ENCODE measurements at regions not wholly inside any gene's neighbourhood (a gene's known extent, or its start where the extent isn't known, plus 50 kb on each side); places are given as distances from the start of the nearest gene placed in this dataset.

DNA sequence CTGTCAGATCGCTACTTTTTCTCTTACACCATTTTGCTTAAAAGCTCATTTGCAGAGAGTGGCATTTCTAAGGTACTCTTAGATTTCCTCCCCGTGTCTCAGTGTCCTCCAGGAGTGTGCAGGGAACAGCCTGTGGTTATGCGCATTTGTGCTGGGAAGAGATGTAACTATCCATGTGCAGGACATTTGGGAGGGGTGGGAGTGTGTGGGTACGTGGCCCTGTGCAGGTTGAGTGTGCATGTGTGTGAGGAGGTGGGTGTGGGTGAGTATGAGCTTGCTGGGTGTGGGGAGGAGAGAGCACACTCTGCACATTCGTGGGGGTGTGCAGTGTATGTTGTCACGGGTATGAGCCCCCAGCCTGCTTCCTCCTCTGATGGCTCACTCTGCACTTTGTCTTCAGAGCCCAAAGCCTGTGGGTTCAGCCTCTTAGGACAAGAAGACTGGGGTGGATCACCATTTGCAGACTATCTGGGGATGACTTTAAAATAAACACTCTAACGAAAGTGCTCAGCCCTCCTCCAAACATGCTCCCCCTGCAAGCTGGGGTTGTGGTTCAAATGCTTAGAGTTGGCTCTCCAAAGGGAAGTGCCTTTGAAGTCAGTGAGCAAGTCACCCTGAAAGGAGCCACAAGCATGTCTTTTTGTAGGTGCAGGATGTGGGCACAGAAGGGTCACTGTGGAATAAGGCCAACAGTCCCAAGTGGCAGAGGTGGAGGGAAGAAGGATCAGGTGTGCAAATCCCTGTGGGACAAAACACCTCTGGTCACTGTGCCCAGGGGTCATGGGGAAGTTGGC is 295.4 kb downstream of the RRAGC start:
- H3K4me3 ChIP-seq (ENCODE audit: low read depth, low read length) = no peak overlapping the region
- DNase-seq (ENCODE audit: low read depth) = no peak

GRCh38 chr1:38561725-38562124 is 297.8 kb downstream of the RRAGC start:
- H3K4me3 ChIP-seq (ENCODE audit: low read depth, low read length) = no peak overlapping the region
- DNase-seq (ENCODE audit: low read depth) = no peak

- no peak overlapping the region for H3K4me3 ChIP-seq (ENCODE audit: low read depth, low read length)
- DNase-seq (ENCODE audit: low read depth) = no peak
Measured at GRCh38 chr1:38561110-38561509, 298.5 kb downstream of the RRAGC start.

DNA sequence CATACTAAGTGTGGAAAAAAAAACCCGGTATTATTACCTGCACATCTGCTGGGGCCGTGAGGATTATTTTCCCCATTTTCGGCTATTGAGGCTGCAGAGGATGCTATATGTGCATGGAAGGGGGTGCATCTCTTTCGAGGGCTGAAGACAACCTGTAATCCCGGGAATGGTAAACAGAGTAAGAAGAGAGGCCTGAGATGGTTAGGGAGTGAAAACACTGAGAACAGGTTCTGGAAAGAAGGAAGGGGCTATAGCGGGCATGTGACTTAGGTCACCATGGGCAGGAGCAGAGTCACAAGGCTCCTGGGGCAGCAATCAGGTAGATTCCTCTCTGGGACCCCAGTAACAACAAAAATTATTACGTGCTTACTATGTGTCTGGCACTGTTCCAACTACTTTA is 299.1 kb downstream of the RRAGC start:
- DNase-seq (ENCODE audit: low read depth) = no peak
- no peak overlapping the region for H3K4me3 ChIP-seq (ENCODE audit: low read depth, low read length)

DNA sequence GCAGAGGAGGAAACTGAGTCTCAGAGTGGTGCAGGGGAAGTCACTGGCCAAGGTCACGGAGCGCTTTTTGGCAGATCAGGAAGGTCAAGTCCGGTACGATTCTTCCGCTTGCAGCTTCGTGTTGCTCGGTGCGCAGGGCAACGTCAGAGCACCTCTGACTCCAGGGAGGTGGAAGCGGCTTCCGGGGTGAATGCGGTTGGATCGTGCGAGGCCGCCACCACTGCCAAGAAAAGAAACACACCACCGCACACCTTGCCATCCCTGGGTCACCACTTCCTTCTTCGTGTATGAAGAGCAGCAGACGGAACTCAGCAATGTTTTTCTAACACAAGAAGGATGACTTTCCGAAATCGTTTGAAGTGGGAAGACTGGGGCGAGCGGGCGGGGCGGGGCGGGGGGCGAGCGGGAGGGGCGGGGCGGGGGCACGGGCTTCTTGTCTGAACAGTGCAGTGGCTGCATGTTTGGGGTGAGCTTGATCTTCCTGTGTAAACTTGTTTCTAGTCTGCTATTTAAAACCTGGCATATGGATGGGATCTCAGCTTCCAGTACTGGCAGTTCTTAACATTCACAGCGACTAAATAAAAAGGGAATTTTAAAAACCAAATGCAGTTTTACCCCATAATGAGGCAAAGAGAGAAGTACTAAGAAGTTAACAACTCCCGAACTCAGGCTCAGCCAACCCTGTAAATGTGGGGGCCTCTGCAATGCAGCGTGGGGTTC is 300.0 kb downstream of the RRAGC start:
- H3K4me3 ChIP-seq (ENCODE audit: low read depth, low read length) = no peak overlapping the region
- no peak for DNase-seq (ENCODE audit: low read depth)

- H3K4me3 ChIP-seq (ENCODE audit: low read depth, low read length) = no peak overlapping the region
- DNase-seq (ENCODE audit: low read depth) = no peak
Measured at GRCh38 chr1:38558500-38559445, 300.8 kb downstream of the RRAGC start.

DNA sequence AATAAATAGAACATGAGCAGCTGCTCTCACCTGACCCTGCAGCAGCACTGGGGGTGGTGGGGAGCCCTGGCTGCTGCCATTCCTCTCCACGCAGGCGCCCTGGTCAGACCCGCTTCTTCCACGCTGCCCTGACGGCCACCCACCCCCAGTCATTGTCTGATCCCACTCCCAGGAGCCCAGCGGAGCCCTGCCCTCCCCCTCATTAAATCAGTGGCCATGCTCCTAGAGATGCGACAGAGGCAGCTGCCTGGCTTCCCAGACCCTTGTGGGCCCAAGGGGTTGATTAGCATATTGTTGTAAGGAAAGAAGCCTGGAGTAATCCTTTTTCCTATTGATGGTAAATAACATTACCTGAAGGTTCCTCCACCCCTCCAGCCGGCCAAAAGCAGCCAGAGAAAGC is 301.5 kb downstream of the RRAGC start:
- no peak overlapping the region for H3K4me3 ChIP-seq (ENCODE audit: low read depth, low read length)
- no peak for DNase-seq (ENCODE audit: low read depth)

GRCh38 chr1:38555594-38555993 is 304.0 kb downstream of the RRAGC start:
- no peak for DNase-seq (ENCODE audit: low read depth)
- no peak overlapping the region for H3K4me3 ChIP-seq (ENCODE audit: low read depth, low read length)

- no peak for DNase-seq (ENCODE audit: low read depth)
- H3K4me3 ChIP-seq (ENCODE audit: low read depth, low read length) = no peak overlapping the region
Measured at GRCh38 chr1:38555130-38555529, 304.4 kb downstream of the RRAGC start.

DNA sequence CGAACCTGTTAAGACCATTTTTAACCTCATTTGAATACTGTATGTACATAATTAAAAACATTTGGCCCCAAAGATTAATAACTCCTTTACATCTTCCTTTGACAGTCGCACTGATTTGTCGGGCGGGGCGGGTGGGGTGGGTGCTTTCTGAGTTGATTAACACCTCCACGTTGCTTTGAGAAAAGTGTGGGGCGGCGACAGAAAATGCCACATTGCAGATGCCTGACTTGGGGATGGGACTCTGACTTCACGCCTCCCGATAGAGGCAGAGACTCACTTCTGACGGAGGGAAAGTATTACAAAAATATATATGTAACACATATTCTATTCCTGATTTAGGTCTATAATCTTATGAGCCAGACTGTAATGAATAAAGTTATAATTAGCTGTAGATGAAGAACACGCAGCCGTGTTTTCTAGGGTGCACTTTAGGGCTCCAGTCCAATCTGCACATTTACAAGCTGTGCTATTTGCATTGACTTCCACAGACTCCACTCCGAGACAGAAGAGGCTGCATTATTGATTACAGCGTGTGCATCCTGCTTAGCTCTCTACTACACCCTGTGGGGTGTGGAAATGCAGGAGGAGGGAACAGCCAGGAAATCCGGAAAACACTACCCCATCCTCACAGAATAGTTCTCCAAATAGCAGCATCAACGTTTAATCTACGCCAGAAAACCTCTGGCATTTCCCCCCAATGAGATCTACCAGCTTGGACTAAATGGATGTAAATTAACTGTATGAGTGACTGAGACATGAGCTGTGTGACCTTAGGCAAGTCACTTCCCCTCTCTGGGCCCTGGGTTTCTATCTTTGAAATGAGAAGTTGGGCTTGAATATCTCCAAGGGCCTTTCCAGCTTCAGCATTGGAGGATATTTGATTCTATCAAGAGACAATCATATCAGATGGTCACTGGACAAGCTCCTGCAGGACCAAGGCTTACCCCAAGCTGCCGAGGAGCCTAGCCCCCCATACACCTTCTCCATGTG is 308.0 kb downstream of the RRAGC start:
- H3K4me3 ChIP-seq (ENCODE audit: low read depth, low read length) = no peak overlapping the region

DNA sequence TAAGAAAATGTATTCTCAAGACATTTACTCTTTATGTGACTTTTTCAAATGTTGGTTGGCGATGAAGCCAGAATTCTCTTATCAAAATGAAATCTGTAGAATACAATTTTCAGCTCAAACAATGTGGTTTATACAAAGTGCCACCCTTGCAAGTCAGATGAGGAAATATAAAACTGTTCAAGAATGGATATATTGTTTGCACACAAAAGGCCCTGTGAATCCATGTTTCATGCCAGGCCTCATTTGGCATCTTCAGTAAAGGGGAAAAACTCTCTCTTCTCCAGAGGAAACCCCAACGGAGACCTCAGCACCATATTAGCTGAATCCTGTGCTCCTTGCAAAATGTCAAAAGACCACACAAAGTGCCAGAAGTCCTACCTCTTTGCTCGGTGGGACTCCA is 310.4 kb downstream of the RRAGC start:
- no peak overlapping the region for H3K4me3 ChIP-seq (ENCODE audit: low read depth, low read length)
- DNase-seq (ENCODE audit: low read depth) = no peak

More for the DNA sequence above, 308.0 kb downstream of the RRAGC start:
- no peak for DNase-seq (ENCODE audit: low read depth)

- H3K4me3 ChIP-seq (ENCODE audit: low read depth, low read length) = no peak overlapping the region
Measured at GRCh38 chr1:38547321-38547720, 312.3 kb downstream of the RRAGC start.

GRCh38 chr1:38546636-38547035 is 312.9 kb downstream of the RRAGC start:
- no peak for DNase-seq (ENCODE audit: low read depth)
- no peak overlapping the region for H3K4me3 ChIP-seq (ENCODE audit: low read depth, low read length)

More at GRCh38 chr1:38547321-38547720, 312.3 kb downstream of the RRAGC start:
- DNase-seq (ENCODE audit: low read depth) = no peak

DNA sequence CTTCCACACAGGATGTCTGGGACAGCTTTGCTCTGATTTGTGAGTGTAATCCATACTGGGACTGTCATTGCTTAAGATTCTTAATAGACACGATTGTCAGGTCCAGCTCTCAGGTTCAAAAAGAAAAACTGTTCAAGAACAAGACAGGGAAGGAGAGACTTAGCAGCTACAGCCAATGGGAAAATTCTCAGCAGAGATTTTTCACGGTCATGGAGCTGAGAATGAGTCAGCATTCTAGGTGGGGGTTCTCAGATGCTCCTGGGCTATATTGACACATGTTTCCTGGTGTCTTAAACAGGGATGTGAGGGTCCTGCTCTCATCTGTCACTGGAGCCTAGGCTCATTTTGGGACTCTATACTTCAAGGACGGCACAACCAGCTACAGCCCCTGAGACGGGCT is 318.3 kb downstream of the RRAGC start:
- no peak overlapping the region for H3K4me3 ChIP-seq (ENCODE audit: low read depth, low read length)
- no peak for DNase-seq (ENCODE audit: low read depth)

DNA sequence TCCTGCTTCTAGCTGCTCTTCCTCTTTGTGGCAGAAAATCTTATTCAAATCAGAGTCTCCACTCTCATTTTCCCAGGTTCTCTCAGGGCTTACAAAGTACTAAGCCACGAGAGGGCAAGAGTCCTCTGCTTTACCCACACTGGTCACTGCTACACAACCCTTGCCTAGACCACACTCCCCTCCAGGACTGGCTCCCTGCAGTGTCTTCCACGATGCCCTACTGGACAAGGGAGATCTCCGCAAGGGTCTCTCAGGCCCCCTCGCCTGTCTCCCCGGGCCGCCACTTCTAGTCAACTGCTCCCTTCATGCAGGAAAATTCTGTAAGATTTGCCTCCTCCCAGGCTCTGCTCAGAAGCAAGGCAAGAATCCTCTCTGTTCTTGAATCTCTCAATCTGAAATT is 319.6 kb downstream of the RRAGC start:
- H3K4me3 ChIP-seq (ENCODE audit: low read depth, low read length) = no peak overlapping the region
- no peak for DNase-seq (ENCODE audit: low read depth)

DNA sequence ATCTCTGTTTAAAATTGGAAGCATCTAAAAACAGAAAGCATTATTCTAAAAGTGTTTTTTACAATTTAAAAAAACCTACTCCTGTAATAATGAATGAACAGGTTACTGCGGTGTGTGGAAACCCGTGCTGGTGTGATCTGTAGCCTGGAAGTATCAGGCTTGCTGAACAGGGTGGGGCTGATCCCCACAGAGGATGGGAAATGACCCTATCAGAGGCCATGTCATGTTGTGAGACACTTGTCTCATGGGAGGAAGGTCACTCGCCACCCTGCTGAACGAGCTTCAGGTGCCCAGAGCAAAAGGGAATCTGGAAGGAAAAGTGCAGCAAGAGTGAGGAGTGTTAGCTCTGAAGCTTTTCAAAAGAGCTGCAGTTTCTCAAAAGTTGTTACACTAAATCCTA is 320.7 kb downstream of the RRAGC start:
- no peak overlapping the region for H3K4me3 ChIP-seq (ENCODE audit: low read depth, low read length)
- no peak for DNase-seq (ENCODE audit: low read depth)

- no peak for DNase-seq (ENCODE audit: low read depth)
- H3K4me3 ChIP-seq (ENCODE audit: low read depth, low read length) = no peak overlapping the region
Measured at GRCh38 chr1:38536089-38536488, 323.5 kb downstream of the RRAGC start.

DNA sequence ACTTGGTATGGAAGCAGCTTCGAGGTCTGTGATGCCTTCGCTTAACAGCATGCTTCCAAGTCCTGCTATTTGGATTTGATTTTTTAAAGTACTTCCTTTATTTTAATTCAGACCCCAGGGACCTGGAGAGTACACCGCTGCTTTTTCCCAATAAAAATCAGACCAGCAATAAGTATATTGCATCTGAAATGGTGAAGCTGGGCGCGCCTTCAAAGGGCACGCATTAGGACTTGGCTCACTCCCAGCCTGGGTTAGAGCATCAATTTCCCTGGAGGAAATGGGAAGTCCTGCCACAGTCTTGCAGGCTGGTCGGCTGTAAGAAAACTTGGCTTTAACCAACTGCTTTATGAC is 325.1 kb downstream of the RRAGC start:
- DNase-seq (ENCODE audit: low read depth) = no peak
- no peak overlapping the region for H3K4me3 ChIP-seq (ENCODE audit: low read depth, low read length)

Data from skeletal muscle cell (primary cell).